ENCODE measurements at regions not wholly inside any gene's neighbourhood (a gene's known extent, or its start where the extent isn't known, plus 50 kb on each side); places are given as distances from the start of the nearest gene placed in this dataset.

DNA sequence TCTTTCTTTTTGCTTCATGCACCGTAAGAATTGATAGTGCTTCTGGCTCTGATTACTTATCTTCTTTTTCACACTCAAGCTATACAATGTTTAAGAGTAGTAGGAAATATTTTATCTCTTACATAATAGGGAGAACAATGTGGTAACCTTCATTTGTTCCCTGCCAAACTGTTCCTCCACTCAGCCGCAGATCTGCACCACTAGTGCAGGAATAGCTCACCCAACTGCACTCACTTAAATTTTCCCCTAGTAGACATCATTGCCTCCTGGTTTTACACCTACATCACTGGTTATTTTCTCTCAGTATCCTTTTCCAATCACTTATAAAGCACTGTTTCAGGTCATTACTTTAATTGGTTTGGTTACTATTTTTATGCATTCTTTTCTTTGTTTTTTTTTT lies 283.5 kb upstream of the ZNF804A start:
- TF ChIP-seq EZH2 (IDR thresholded peaks at IDR 0.05; ENCODE audit: low read depth, unreplicated experiment) (no peak), POLR2AphosphoS5 (IDR thresholded peaks at IDR 0.05; ENCODE audit: low read depth) (no peak), REST (IDR thresholded peaks at IDR 0.05; ENCODE audit: unreplicated experiment) (no peak), CREB1 (CRISPR knock-in tag; IDR thresholded peaks at IDR 0.05; ENCODE audit: low read depth) (no peak), NANOG (IDR thresholded peaks at IDR 0.05; ENCODE audit: borderline replicate concordance) (no peak), JUNB (IDR thresholded peaks at IDR 0.05; ENCODE audit: unreplicated experiment) (no peak)
- TF ChIP-seq, protein P1, sequence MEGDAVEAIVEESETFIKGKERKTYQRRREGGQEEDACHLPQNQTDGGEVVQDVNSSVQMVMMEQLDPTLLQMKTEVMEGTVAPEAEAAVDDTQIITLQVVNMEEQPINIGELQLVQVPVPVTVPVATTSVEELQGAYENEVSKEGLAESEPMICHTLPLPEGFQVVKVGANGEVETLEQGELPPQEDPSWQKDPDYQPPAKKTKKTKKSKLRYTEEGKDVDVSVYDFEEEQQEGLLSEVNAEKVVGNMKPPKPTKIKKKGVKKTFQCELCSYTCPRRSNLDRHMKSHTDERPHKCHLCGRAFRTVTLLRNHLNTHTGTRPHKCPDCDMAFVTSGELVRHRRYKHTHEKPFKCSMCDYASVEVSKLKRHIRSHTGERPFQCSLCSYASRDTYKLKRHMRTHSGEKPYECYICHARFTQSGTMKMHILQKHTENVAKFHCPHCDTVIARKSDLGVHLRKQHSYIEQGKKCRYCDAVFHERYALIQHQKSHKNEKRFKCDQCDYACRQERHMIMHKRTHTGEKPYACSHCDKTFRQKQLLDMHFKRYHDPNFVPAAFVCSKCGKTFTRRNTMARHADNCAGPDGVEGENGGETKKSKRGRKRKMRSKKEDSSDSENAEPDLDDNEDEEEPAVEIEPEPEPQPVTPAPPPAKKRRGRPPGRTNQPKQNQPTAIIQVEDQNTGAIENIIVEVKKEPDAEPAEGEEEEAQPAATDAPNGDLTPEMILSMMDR (conservative IDR thresholded peaks at IDR 0.05; ENCODE audit: low read depth in 2 of 2): no peak

All from GM23338 (cell line).